Cardiac muscle cell (in vitro differentiated cells and primary cell): ENCODE measurements at regions not wholly inside any gene's neighbourhood (a gene's known extent, or its start where the extent isn't known, plus 50 kb on each side); places are given as distances from the start of the nearest gene placed in this dataset.

Source experiments
- DNase-seq, 2 donors: peaks; one replicate each; pipeline versions ENCODE4 v3.0.0 to v3.0.0-alpha.2; 2010 to 2017; ENCODE audit warnings: low read depth in 1 of 2, low spot score in 1 of 2
- H3K27ac ChIP-seq: fragments of 200-600 bp; sonication (generic); 2 replicates; pipeline ENCODE4 v1.5.1; 2016
- H3K27me3 ChIP-seq: fragments of 200-600 bp; sonication (generic); 2 replicates; pipeline ENCODE4 v1.6.0; 2016; ENCODE audit warnings: control low read depth
- H3K36me3 ChIP-seq: fragments of 200-600 bp; sonication (generic); 2 replicates; pipeline ENCODE4 v1.5.1; 2016; ENCODE audit warnings: control low read depth
- H3K4me1 ChIP-seq: fragments of 200-600 bp; sonication (generic); 2 replicates; pipeline ENCODE4 v1.8.1; 2017; ENCODE audit warnings: low read depth, mild to moderate bottlenecking, mixed run types
- H3K4me3 ChIP-seq: fragments of 200-600 bp; sonication (generic); 2 replicates; pipeline ENCODE4 v1.5.1; 2016; ENCODE audit warnings: mild to moderate bottlenecking
- H3K9me3 ChIP-seq: fragments of 200-600 bp; sonication (generic); 2 replicates; pipeline ENCODE4 v1.5.1; 2017; ENCODE audit warnings: low read depth, mild to moderate bottlenecking, control low read depth
- CTCF ChIP-seq: IDR thresholded peaks from 2 replicates; pipeline ENCODE4 v1.5.1; 2012; ENCODE audit warnings: low read depth, mild to moderate bottlenecking, low read length

- no peak for TF ChIP-seq CTCF
- H3K4me3 ChIP-seq, result no peak overlapping the region
- peaks cover 24% of the 10 kb centered on the region for H3K36me3 ChIP-seq
These were observed 261.7 kb downstream of the UTRN start for GRCh38 chr6:144546807-144547206.

GRCh38 chr6:144547409-144547808 lies 262.3 kb downstream of the UTRN start:
- Histone ChIP-seq H3K27me3 (no peaks in the 10 kb centered on the region), H3K4me1 (no peaks in the 10 kb centered on the region), H3K27ac (no peak overlapping the region), H3K36me3 (peaks cover 24% of the 10 kb centered on the region), H3K9me3 (no peaks in the 10 kb centered on the region), H3K4me3 (no peak overlapping the region)
- DNase-seq, result no peak
- no peak for TF ChIP-seq CTCF

More at GRCh38 chr6:144546807-144547206, 261.7 kb downstream of the UTRN start:
- no peaks in the 10 kb centered on the region for H3K27me3 ChIP-seq
- no peaks in the 10 kb centered on the region for H3K9me3 ChIP-seq
- no peaks in the 10 kb centered on the region for H3K4me1 ChIP-seq
- no peak overlapping the region for H3K27ac ChIP-seq
- no peak for DNase-seq

GRCh38 chr6:144548536-144548935 lies 263.4 kb downstream of the UTRN start:
- Histone ChIP-seq H3K4me3 (no peak overlapping the region), H3K4me1 (no peaks in the 10 kb centered on the region), H3K27ac (no peak overlapping the region), H3K27me3 (no peaks in the 10 kb centered on the region), H3K9me3 (no peaks in the 10 kb centered on the region), H3K36me3 (peaks cover 24% of the 10 kb centered on the region)
- no peak for DNase-seq
- no peak for TF ChIP-seq CTCF

- Histone ChIP-seq H3K9me3 (no peaks in the 10 kb centered on the region), H3K4me1 (no peaks in the 10 kb centered on the region), H3K36me3 (peaks cover 16% of the 10 kb centered on the region), H3K27me3 (no peaks in the 10 kb centered on the region), H3K4me3 (no peak overlapping the region), H3K27ac (no peak overlapping the region)
- TF ChIP-seq CTCF, result no peak
- no peak for DNase-seq
These were observed 265.0 kb downstream of the UTRN start for GRCh38 chr6:144549837-144550747.

GRCh38 chr6:144551339-144551738 lies 266.2 kb downstream of the UTRN start:
- H3K27me3 ChIP-seq, result no peaks in the 10 kb centered on the region
- peaks cover 16% of the 10 kb centered on the region for H3K36me3 ChIP-seq
- TF ChIP-seq CTCF, result no peak

More at GRCh38 chr6:144551339-144551738, 266.2 kb downstream of the UTRN start:
- no peak for DNase-seq
- Histone ChIP-seq H3K4me1 (no peaks in the 10 kb centered on the region), H3K27ac (no peak overlapping the region), H3K9me3 (no peaks in the 10 kb centered on the region), H3K4me3 (no peak overlapping the region)
